Thoracic aorta (tissue), 2 donors: ENCODE measurements at regions not wholly inside any gene's neighbourhood (a gene's known extent, or its start where the extent isn't known, plus 50 kb on each side); places are given as distances from the start of the nearest gene placed in this dataset.

ENCODE experiments used
- ATAC-seq: fragments of 150-250 bp; one replicate; pipeline ENCODE4 v1.8.0; 2017; ENCODE audit warnings: low read depth; ENCODE audit not compliant: insufficient number of reproducible peaks, low FRiP score
- DNase-seq: peaks from one replicate; pipeline ENCODE4 v3.0.0-alpha.2; 2020; ENCODE audit warnings: low spot score
- H3K27ac ChIP-seq, 2 donors: fragments of 200-600 bp; sonication (generic); 1 replicate in 1 of 2; 2 replicates in 1 of 2; pipeline ENCODE4 v1.5.1; 2016; ENCODE audit warnings: mild to moderate bottlenecking in 2 of 2, moderate library complexity in 2 of 2
- H3K27me3 ChIP-seq: fragments of 200-600 bp; sonication (generic); replicated peaks from 2 replicates; pipeline ENCODE4 v1.6.0; 2016; ENCODE audit warnings: mild to moderate bottlenecking; ENCODE audit not compliant: insufficient read depth
- H3K36me3 ChIP-seq: fragments of 200-600 bp; sonication (generic); one replicate; pipeline ENCODE4 v1.5.1; 2016
- H3K4me1 ChIP-seq, 2 donors: fragments of 200-600 bp; sonication (generic); 1 replicate in 1 of 2; 2 replicates in 1 of 2; pipeline versions ENCODE4 v1.5.1 to v1.6.0; 2016; ENCODE audit warnings: low read depth in 2 of 2, mild to moderate bottlenecking in 1 of 2; ENCODE audit not compliant: control insufficient read depth in 1 of 2
- H3K4me3 ChIP-seq: fragments of 200-600 bp; sonication (generic); 2 replicates; pipeline ENCODE4 v1.5.1; 2016; ENCODE audit warnings: mild to moderate bottlenecking
- H3K9me3 ChIP-seq: fragments of 200-600 bp; sonication (generic); 2 replicates; pipeline ENCODE4 v1.5.1; 2016
- CTCF ChIP-seq: fragments of 200-600 bp; sonication (generic); IDR thresholded peaks from one replicate; pipeline ENCODE4 v1.5.1; 2019; ENCODE audit warnings: antibody characterized with exemption

- ATAC-seq (no peak), DNase-seq (no peak)
- no peaks in the 10 kb centered on the region for H3K36me3 ChIP-seq
- no peak for TF ChIP-seq CTCF
- no peaks in the 10 kb centered on the region for H3K9me3 ChIP-seq
- H3K4me1 ChIP-seq: no peaks in the 10 kb centered on the region
- no peaks in the 10 kb centered on the region for H3K27me3 ChIP-seq
- H3K27ac ChIP-seq: no peak overlapping the region
- no peak overlapping the region for H3K4me3 ChIP-seq
Observed at GRCh38 chr4:71201817-71202576, 136.8 kb upstream of the SLC4A4 start.

GRCh38 chr4:71202705-71203104 is 136.1 kb upstream of the SLC4A4 start:
- ATAC-seq: no peak
- TF ChIP-seq CTCF: no peak
- no peak overlapping the region for H3K27ac ChIP-seq

GRCh38 chr4:71204056-71204455 is 134.8 kb upstream of the SLC4A4 start:
- no peak for TF ChIP-seq CTCF
- no peak overlapping the region for H3K4me3 ChIP-seq
- no peaks in the 10 kb centered on the region for H3K36me3 ChIP-seq
- H3K4me1 ChIP-seq: peaks cover 2 to 5% of the 10 kb centered on the region in 2 donors
- H3K27ac ChIP-seq: no peak overlapping the region
- H3K27me3 ChIP-seq: no peaks in the 10 kb centered on the region
- no peaks in the 10 kb centered on the region for H3K9me3 ChIP-seq
- no peak for DNase-seq
- ATAC-seq: no peak

More at GRCh38 chr4:71202705-71203104, 136.1 kb upstream of the SLC4A4 start:
- Histone ChIP-seq H3K27me3 (no peaks in the 10 kb centered on the region), H3K4me1 (no peaks in the 10 kb centered on the region), H3K4me3 (no peak overlapping the region), H3K36me3 (no peaks in the 10 kb centered on the region), H3K9me3 (no peaks in the 10 kb centered on the region)
- DNase-seq: no peak

- DNase-seq (no peak), ATAC-seq (no peak)
- peaks cover 4 to 24% of the 10 kb centered on the region in 2 donors for H3K4me1 ChIP-seq
- no peak for TF ChIP-seq CTCF
- H3K9me3 ChIP-seq: no peaks in the 10 kb centered on the region
- H3K36me3 ChIP-seq: no peaks in the 10 kb centered on the region
- no peak overlapping the region for H3K4me3 ChIP-seq
- H3K27ac ChIP-seq: no peak overlapping the region
- H3K27me3 ChIP-seq: no peaks in the 10 kb centered on the region
Observed at GRCh38 chr4:71206763-71207162, 132.1 kb upstream of the SLC4A4 start.

- Histone ChIP-seq H3K27me3 (no peaks in the 10 kb centered on the region), H3K9me3 (no peaks in the 10 kb centered on the region), H3K4me1 (peaks cover 4 to 24% of the 10 kb centered on the region in 2 donors), H3K27ac (no peak overlapping the region), H3K4me3 (no peak overlapping the region), H3K36me3 (no peaks in the 10 kb centered on the region)
- ATAC-seq: no peak
- no peak for TF ChIP-seq CTCF
- DNase-seq: no peak
Observed at GRCh38 chr4:71209161-71209560, 129.7 kb upstream of the SLC4A4 start.
